GM18951 (cell line): ENCODE measurements at regions not wholly inside any gene's neighbourhood (a gene's known extent, or its start where the extent isn't known, plus 50 kb on each side); places are given as distances from the start of the nearest gene placed in this dataset.

Source experiments
- POLR2A ChIP-seq: IDR thresholded peaks from 4 replicates; pipeline ENCODE4 v1.6.1; 2011; ENCODE audit warnings: mild to moderate bottlenecking; ENCODE audit not compliant: insufficient read length, insufficient read depth; ENCODE audit errors: extremely low read depth
- in situ Hi-C: fragments of 300-500 bp; cut with MboI; formaldehyde crosslinking; loops from one replicate; pipeline ENCODE4 v1.12.0; 2022; ENCODE audit warnings: low sequenced_read_pairs, mixed read lengths, inconsistent platforms; ENCODE audit not compliant: unreplicated experiment

DNA sequence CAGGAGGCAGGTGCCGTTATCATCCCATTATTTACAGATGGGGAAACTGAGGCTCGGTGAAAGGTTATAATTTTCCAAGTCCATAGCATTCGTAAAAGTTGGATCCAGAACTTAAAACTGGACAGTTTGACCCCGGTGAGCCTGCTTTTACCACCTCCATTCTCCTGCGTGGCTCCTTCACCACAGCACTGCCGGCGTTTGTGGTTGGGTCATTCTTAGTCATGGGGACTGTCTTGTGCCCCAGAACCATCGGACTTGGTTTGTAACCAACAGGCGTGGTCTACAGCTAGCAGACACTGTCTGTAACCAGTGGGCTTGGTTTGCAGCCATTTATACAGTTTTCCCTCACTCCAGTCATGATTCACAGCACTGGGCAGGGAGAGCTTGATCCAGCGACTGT is 511.3 kb downstream of the NPHP4 start:
- no peak for TF ChIP-seq POLR2A
- in situ Hi-C loops = no loop called here

DNA sequence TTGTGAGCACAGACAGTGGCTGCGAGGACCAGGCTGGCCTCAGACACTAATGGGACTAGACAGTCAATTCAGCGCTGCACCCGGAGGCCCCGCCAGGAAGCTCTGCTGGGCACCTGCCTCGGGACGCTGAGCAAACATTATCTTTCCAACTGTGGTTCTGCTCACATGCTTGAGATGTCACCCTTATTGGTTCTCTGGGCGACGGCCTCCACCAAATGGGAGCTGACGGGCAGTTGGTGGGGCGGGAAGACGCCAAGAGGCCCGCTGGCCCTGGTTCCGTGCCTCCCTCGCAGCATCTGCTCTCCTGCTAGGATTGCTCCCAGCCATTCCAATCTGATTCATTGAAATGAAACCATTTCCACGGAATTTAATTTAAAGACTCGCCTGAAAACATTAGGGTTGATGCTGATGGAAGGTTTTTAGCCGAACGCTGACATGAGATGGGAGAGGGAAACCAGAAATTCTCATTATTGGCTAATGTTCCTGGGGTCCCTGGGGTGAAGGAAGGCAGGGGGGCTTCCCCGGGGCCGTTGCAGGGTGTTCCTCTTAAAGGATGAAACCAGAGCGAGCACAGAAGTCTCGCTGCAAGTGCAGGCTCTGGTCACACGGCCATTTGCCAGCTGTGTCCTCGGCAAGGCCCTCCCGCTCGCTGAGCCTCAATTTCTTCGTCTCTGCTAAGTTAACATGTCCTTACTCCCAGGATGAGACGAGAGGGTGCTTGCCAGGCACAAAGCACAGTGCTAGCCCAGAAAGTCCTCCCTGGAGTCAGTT is 512.2 kb downstream of the NPHP4 start:
- in situ Hi-C loops = no loop called here
- TF ChIP-seq POLR2A = no peak

- TF ChIP-seq POLR2A = no peak
- in situ Hi-C loops = no loop called here
Measured at GRCh38 chr1:5478961-5479360, 513.3 kb downstream of the NPHP4 start.

DNA sequence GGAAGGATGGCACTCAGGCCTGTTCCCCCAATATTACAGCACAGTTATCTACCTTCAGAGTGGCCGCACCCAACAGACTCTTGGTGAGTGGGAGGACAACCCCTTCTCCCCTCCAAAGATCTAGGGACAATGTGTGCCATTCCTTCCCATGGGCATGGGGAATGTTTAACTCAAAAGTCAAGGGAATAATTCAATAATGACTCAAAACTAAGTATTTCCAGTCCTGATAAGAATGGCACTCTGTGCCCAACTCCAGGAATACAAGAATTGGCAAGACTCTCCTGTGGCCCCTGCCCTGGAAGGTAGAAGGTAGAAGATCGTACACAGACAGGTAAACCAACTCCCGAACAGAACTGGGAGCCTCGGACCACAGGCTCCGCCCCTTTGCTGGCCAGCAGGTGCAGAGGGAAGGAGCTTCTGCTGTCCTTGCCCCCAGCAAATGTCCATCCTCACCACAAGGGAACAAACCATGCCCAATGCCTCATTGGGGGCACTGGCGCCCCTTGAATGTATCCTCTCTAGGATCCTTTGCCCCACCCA is 514.0 kb downstream of the NPHP4 start:
- TF ChIP-seq POLR2A = no peak
- in situ Hi-C loops = no loop called here

DNA sequence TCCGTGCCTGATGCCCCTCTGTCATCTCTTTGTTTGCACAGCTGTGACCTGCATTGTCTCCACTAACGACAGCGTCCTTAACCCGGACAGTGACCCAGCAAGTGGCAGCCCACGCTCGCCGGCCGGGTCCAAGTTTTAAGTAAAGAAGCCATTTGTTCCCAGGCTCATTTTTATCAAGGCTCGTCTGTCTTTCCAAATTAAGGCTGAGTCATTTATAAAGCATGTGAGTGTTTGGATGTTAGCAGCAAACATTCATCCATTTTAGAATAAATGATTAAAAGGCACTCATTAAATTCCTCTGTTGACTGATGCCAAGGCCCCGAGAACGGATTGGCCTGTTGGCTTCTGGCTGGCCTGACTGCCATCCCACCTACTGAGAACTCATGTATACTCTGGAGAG is 514.5 kb downstream of the NPHP4 start:
- in situ Hi-C loops = no loop called here
- TF ChIP-seq POLR2A = no peak

- in situ Hi-C loops = no loop called here
- no peak for TF ChIP-seq POLR2A
Measured at GRCh38 chr1:5475572-5475971, 516.7 kb downstream of the NPHP4 start.

- in situ Hi-C loops = no loop called here
- no peak for TF ChIP-seq POLR2A
Measured at GRCh38 chr1:5473268-5473667, 519.0 kb downstream of the NPHP4 start.

DNA sequence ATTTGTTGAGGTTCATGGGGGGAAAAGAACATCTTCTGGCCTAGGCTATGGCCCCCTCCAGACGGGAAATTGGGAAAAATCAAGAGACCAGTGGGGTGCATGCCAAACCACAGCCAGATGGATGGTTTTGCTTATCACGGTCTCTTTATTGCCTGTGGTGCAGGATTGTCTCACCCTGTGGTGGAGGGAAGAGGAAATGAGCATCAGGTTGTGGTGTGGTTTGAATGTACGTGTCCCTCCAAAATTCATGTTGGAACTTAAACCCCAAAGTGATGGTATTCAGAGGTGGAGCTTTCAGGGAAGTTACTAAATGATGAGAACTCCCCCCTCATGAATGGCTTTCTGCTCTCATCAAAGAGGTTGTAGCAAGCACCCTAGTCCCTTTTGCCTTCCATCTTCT is 525.7 kb downstream of the NPHP4 start:
- in situ Hi-C loops = no loop called here

DNA sequence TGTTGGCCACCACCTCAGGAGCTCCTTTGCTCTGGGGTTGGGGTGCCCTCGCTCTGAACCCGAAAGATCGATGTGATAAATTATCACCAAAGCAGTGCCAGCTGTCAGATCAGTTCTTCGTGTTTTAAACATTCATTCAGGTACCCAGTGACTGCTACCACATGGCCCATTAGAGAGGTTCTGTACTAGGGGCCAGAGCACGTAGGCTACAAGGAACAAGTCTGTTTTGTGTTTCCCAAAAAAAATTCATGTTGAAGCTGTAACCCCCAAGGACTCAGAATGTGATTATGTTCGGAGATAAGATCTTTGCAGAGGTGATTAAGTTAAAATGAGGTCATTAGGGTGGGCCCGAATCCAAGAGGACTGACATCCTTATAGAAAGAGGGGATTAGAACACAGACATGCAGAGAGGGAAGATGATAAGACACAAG is 526.9 kb downstream of the NPHP4 start:
- no peak for TF ChIP-seq POLR2A
- in situ Hi-C loops = no loop called here

More for the DNA sequence above, 525.7 kb downstream of the NPHP4 start:
- TF ChIP-seq POLR2A = no peak

DNA sequence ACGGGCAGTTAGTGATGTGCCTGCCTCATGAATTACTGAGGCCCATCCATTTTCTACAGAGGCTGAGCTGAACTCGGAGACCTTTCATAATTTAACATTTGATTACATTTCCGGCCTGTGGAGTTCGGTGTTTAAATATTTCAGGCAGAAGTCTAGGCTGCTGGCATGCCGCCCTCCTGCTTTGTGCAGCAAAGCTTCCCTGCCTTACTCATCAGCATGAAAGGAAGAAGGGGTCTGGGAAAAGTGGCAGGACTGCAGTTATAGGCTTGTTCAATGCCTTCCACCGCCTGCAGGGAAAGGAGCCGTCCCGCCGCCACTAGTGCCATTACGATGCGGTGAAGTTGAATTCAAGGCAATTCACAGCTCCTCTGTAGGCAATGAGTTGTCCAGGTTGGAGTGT is 527.9 kb downstream of the NPHP4 start:
- no peak for TF ChIP-seq POLR2A
- in situ Hi-C loops = no loop called here

DNA sequence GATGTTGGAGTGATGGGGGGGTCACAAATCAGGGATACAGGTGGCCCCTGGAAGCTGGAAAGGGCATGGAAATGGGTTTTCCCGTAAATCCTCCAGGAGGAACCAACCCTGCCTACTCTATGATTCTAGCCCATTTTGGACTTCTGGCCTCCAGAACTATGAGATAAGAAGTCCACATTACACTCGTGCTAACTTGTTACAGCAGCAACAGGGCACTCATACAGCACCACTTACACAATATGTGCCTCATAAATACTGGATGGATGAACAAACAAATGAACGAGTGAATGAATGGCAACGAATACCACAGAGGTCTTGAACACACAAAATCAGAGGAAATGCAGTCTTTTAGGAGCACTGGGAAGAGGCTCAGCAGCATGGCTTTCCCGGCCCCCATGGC is 531.3 kb downstream of the NPHP4 start:
- in situ Hi-C loops = no loop called here
- TF ChIP-seq POLR2A = no peak

DNA sequence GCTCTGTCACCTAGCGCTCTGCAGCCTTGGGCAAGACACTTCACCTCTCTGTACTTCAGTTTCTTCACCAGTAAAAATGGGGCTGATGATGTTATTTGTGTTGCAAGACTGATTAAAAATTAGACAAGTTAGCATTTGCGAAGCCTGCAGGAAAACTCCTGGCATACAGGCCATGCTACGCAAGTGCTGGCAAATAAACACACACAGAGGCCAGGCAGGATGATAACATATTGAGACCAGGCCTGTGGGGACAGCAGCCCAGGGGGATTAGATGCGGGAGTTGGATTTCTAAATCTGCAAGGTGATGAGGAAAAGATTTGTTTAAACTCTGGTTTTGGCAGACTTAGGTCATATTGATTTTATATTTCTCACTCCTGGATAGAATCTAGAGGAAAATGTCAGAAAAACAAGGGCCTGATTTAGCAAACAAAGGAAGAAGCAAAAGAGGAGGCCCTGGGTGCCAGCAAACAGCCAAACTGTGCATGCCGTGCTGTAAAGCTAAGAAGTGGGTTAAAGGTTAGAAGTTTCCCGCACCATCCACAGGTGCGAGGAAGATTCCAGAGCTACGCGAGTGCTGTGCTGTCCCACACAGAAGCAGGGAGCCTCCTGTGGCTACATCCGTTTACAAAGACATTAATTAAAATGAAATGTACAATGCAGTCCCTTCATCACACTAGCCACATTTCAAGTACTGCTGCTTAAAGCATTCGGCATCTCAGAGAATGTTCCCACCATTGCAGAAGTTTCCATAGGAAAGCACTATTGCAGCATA is 532.2 kb downstream of the NPHP4 start:
- in situ Hi-C loops = no loop called here
- TF ChIP-seq POLR2A = no peak

DNA sequence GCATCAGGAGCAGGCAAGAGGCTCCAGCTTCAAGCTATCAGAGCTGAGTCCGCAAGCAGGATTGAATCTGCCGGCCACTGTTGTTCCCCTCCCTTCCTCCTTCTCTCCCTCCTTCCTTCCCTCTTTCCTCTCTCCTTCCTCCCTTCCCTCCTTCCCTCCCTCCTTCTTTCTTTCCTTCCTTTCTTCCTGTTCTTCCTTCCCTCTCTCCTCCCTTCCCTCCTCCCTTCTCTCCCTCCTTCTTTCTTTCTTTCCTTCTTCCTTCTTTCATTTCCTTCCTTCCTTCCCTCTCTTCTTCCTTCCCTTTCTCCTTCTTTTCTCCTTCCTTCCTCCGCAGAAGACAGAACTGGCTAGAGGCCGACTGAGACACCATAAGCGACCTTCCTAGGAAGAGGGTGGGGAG is 534.0 kb downstream of the NPHP4 start:
- TF ChIP-seq POLR2A = no peak

More for the DNA sequence above, 534.0 kb downstream of the NPHP4 start:
- in situ Hi-C loops = no loop called here
